ENCODE measurements at regions not wholly inside any gene's neighbourhood (a gene's known extent, or its start where the extent isn't known, plus 50 kb on each side); places are given as distances from the start of the nearest gene placed in this dataset.

DNA sequence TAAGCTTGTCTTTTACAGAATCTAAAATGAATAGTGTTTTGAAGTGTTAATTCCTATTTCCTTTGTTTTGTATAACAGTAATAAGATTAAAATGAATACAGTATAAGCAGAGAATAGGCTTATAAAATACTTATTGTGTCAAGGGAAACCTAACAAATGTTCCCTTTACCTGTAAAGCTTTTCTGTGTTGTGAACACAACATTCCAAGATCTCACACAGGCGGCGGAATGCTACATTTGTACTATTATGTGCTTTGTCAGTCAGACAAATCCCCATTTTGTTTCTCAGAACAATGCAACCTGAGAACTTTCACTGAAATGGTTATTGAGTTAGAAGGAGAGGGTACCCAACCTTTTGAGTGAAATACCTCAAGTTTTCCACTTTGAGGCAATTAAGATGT lies 1170.3 kb downstream of the OLFM4 start:
- 92 to 97% (median 94%) methylated on average over 2 of the region's 2 CpGs for WGBS, 5 donors
- DNase-seq = no peak
- Histone ChIP-seq H3K27ac (no peak overlapping the region), H3K9me3 (no peaks in the 10 kb centered on the region), H3K27me3 (no peaks in the 10 kb centered on the region), H3K36me3 (no peaks in the 10 kb centered on the region), H3K4me1 (no peaks in the 10 kb centered on the region), H3K4me3 (no peak overlapping the region)
- intact Hi-C loops (cut with DNase I; ENCODE audit: low total_unique reads) = no loop called here
- no peak for TF ChIP-seq EP300 (IDR thresholded peaks at IDR 0.05)
- no peak for TF ChIP-seq POLR2AphosphoS5 (IDR thresholded peaks at IDR 0.05)
- TF ChIP-seq, protein P1, sequence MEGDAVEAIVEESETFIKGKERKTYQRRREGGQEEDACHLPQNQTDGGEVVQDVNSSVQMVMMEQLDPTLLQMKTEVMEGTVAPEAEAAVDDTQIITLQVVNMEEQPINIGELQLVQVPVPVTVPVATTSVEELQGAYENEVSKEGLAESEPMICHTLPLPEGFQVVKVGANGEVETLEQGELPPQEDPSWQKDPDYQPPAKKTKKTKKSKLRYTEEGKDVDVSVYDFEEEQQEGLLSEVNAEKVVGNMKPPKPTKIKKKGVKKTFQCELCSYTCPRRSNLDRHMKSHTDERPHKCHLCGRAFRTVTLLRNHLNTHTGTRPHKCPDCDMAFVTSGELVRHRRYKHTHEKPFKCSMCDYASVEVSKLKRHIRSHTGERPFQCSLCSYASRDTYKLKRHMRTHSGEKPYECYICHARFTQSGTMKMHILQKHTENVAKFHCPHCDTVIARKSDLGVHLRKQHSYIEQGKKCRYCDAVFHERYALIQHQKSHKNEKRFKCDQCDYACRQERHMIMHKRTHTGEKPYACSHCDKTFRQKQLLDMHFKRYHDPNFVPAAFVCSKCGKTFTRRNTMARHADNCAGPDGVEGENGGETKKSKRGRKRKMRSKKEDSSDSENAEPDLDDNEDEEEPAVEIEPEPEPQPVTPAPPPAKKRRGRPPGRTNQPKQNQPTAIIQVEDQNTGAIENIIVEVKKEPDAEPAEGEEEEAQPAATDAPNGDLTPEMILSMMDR (IDR thresholded peaks at IDR 0.05) = no peak
- no peak for TF ChIP-seq POLR2A (IDR thresholded peaks at IDR 0.05)

DNA sequence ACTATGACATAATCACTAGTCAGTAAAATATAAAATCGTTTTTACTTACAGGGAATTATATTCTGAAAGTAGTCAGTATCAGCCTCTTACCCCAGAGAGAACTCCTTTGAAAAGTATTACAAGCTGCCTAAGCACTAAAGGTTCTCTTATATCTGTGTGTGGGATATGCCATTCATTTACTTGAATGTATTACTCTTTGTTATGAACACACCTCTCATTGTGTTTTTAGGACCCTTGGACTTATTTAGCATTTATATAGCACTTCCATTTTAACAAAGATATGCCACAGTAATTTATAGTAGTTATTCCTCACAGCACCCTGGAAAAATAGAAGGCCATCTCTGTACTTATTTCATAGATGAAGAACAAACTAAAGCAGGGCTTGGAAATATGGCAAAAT lies 1178.0 kb downstream of the OLFM4 start:
- WGBS, 5 donors = 20 to 41% (median 34%) methylated on average over 1 of the region's 1 CpG
- Histone ChIP-seq H3K4me1 (no peaks in the 10 kb centered on the region), H3K9me3 (no peaks in the 10 kb centered on the region), H3K27me3 (no peaks in the 10 kb centered on the region), H3K4me3 (no peak overlapping the region), H3K36me3 (no peaks in the 10 kb centered on the region), H3K27ac (no peak overlapping the region)
- TF ChIP-seq POLR2AphosphoS5 (IDR thresholded peaks at IDR 0.05) (no peak), EP300 (IDR thresholded peaks at IDR 0.05) (no peak), POLR2A (IDR thresholded peaks at IDR 0.05) (no peak)
- TF ChIP-seq, protein P1 (IDR thresholded peaks at IDR 0.05) = no peak
- intact Hi-C loops (cut with DNase I; ENCODE audit: low total_unique reads) = no loop called here
- no peak for DNase-seq

DNA sequence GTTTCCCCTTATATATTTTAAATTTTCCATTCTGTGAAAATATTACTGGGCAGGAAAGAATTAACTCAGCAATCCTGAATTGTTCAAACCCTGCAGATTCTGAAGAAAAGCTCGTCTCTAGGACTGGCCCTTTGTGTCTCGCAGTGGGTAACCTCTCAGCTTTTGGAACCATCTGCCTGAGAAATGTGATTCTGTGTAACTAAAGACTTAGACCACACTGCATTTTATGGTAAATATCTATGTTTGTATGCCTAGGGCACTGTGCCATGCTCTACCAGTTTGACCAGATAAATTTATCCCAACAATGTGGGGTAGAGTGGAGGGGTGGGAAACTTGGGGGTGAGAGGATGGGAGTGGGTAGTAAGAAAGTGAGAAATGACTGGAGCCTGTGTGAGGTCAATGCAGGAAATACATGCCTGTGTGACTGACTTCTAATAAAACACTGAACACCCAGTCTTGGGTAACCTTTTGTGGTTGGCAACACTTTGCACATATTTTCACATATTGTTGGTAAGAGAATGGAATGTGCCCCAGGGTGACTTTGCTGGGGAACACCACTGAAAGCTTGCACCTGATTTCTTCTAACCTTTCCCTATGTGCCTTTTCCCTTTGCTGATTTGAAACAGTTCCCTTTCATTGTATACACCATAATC lies 1181.9 kb downstream of the OLFM4 start:
- H3K9me3 ChIP-seq = no peaks in the 10 kb centered on the region
- H3K27ac ChIP-seq = no peak overlapping the region
- intact Hi-C loops (cut with DNase I; ENCODE audit: low total_unique reads) = no loop called here
- no peaks in the 10 kb centered on the region for H3K36me3 ChIP-seq
- whole genome bisulfite sequencing, 5 donors = 63 to 75% (median 72%) methylated on average over 2 of the region's 2 CpGs
- no peaks in the 10 kb centered on the region for H3K4me1 ChIP-seq
- no peaks in the 10 kb centered on the region for H3K27me3 ChIP-seq
- TF ChIP-seq EP300 (IDR thresholded peaks at IDR 0.05) (no peak), POLR2AphosphoS5 (IDR thresholded peaks at IDR 0.05) (no peak), POLR2A (IDR thresholded peaks at IDR 0.05) (no peak)
- TF ChIP-seq, protein P1 (IDR thresholded peaks at IDR 0.05) = no peak
- no peak overlapping the region for H3K4me3 ChIP-seq
- DNase-seq = peak in 1 of 2 donors; percentile 29

DNA sequence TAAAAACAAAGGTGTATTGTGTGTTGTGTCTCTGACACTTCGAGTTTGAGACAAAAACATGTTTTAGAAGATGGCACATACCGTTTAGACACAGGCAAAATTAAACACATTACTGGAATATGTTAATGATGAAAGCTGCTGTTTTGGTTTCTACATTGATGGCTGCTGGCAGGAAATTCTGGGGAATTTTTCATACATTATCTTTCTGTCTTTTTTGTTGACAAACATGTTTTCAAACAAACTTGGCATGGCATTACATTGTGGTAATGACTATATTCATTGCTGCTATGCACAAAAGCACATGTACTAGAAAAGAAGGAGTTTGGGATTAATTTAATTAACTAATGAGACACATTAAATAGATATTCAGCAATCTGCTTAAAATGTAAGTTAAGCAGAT lies 1187.6 kb downstream of the OLFM4 start:
- Histone ChIP-seq H3K9me3 (peaks cover 0 to 16% (median 5%) of the 10 kb centered on the region in 4 donors), H3K27me3 (no peaks in the 10 kb centered on the region), H3K36me3 (no peaks in the 10 kb centered on the region), H3K27ac (no peak overlapping the region), H3K4me3 (no peak overlapping the region), H3K4me1 (no peaks in the 10 kb centered on the region)
- no peak for DNase-seq
- 43 to 73% (median 62%) methylated on average over 2 of the region's 2 CpGs for WGBS, 5 donors
- TF ChIP-seq EP300 (IDR thresholded peaks at IDR 0.05) (no peak), POLR2AphosphoS5 (IDR thresholded peaks at IDR 0.05) (no peak), POLR2A (IDR thresholded peaks at IDR 0.05) (no peak)
- TF ChIP-seq, protein P1 (IDR thresholded peaks at IDR 0.05) = no peak
- intact Hi-C loops (cut with DNase I; ENCODE audit: low total_unique reads) = no loop called here

Data from stomach (tissue), 8 donors.